ENCODE measurements at regions not wholly inside any gene's neighbourhood (a gene's known extent, or its start where the extent isn't known, plus 50 kb on each side); places are given as distances from the start of the nearest gene placed in this dataset.

DNA sequence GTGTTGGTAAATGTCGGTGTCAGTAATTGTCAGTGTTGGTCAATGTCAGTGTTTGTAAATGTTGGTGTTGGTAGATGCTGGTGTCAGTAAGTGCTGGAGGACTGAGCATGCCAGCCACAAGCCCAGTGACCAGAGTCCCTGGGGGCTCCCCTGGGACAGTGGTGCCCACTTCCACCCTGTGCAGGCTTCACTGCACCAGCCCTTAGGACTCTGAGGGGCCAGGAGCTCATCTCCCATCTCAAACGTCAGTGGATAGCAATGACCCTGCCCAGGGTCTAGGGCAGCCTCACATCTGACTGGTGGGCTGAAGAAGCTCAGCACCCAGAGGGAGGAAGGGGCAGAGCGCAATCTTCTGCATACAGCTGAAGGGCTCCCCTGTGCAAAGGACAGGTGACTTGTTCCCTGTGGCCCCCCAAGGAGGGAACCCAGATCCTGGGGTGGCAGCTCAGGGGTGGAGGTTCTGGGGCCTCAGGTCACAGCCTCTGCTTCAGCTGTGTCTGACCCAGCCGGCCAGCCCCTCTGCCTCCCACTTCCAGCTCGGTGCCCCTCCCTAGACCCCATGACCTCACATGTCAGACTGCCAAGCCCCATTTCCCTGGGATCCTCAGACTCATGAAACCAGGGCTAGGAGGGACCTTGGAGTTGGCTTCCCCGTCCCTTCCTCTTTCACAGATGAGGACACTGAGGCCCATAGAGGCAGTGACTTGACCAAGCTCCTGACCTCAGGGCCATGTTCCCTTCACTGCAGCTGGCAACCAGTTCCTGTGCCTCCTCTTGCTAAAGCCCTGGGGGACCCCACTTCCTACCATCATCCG is 138.4 kb downstream of the CRYBB2 start:
- TF ChIP-seq, protein P1, sequence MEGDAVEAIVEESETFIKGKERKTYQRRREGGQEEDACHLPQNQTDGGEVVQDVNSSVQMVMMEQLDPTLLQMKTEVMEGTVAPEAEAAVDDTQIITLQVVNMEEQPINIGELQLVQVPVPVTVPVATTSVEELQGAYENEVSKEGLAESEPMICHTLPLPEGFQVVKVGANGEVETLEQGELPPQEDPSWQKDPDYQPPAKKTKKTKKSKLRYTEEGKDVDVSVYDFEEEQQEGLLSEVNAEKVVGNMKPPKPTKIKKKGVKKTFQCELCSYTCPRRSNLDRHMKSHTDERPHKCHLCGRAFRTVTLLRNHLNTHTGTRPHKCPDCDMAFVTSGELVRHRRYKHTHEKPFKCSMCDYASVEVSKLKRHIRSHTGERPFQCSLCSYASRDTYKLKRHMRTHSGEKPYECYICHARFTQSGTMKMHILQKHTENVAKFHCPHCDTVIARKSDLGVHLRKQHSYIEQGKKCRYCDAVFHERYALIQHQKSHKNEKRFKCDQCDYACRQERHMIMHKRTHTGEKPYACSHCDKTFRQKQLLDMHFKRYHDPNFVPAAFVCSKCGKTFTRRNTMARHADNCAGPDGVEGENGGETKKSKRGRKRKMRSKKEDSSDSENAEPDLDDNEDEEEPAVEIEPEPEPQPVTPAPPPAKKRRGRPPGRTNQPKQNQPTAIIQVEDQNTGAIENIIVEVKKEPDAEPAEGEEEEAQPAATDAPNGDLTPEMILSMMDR (IDR thresholded peaks at IDR 0.05), result no peak
- no peak for TF ChIP-seq POLR2AphosphoS5 (IDR thresholded peaks at IDR 0.05; ENCODE audit: insufficient read depth in 1 of 2, low read depth in 1 of 2)

Data from vagina (tissue), 2 donors.